HG03025 (cell line): ENCODE measurements at regions not wholly inside any gene's neighbourhood (a gene's known extent, or its start where the extent isn't known, plus 50 kb on each side); places are given as distances from the start of the nearest gene placed in this dataset.
"Not testable (repeated sequence)": the region's sequence is repeated elsewhere in the genome, so short reads cannot be mapped to it uniquely, and the experiment has no call there.

Experiments
- ATAC-seq: cut with Tn5 transposase; IDR thresholded peaks from one replicate; pipeline ENCODE4 v1.9.1; 2021; ENCODE audit warnings: mild to moderate bottlenecking, moderate library complexity; ENCODE audit not compliant: unreplicated experiment, low FRiP score

GRCh38 chr1:219410721-219411120 lies 202.2 kb downstream of the ZC3H11B start:
- not testable (repeated sequence) for ATAC-seq

- no peak for ATAC-seq
Observed at GRCh38 chr1:219405531-219406331, 207.2 kb downstream of the ZC3H11B start.

- ATAC-seq: no peak
Observed at GRCh38 chr1:219404629-219405028, 208.3 kb downstream of the ZC3H11B start.

- no peak for ATAC-seq
Observed at GRCh38 chr1:219402925-219403324, 210.0 kb downstream of the ZC3H11B start.

- no peak for ATAC-seq
Observed at GRCh38 chr1:219401724-219402625, 210.9 kb downstream of the ZC3H11B start.

GRCh38 chr1:219399446-219399845 lies 213.5 kb downstream of the ZC3H11B start:
- no peak for ATAC-seq

- no peak for ATAC-seq
Observed at GRCh38 chr1:219398815-219399396, 214.0 kb downstream of the ZC3H11B start.

GRCh38 chr1:219397511-219397910 lies 215.4 kb downstream of the ZC3H11B start:
- ATAC-seq: no peak

GRCh38 chr1:219391297-219391696 lies 217.6 kb downstream of the LYPLAL1 start:
- ATAC-seq: no peak

- ATAC-seq: no peak
Observed at GRCh38 chr1:219387211-219387610, 213.5 kb downstream of the LYPLAL1 start.

- ATAC-seq: peak; percentile 89
Observed at GRCh38 chr1:219385787-219386427, 212.2 kb downstream of the LYPLAL1 start.

GRCh38 chr1:219383281-219383680 lies 209.6 kb downstream of the LYPLAL1 start:
- no peak for ATAC-seq

- no peak for ATAC-seq
Observed at GRCh38 chr1:219381396-219381795, 207.7 kb downstream of the LYPLAL1 start.

- ATAC-seq: no peak
Observed at GRCh38 chr1:219380463-219380862, 206.8 kb downstream of the LYPLAL1 start.

- ATAC-seq: no peak
Observed at GRCh38 chr1:219379691-219380090, 206.0 kb downstream of the LYPLAL1 start.

- ATAC-seq: no peak
Observed at GRCh38 chr1:219374636-219375035, 201.0 kb downstream of the LYPLAL1 start.

- ATAC-seq: no peak
Observed at GRCh38 chr1:219374046-219374566, 200.4 kb downstream of the LYPLAL1 start.

GRCh38 chr1:219373616-219373935 lies 199.9 kb downstream of the LYPLAL1 start:
- ATAC-seq: no peak

GRCh38 chr1:219372916-219373615 lies 199.4 kb downstream of the LYPLAL1 start:
- ATAC-seq: no peak

GRCh38 chr1:219371471-219371870 lies 197.8 kb downstream of the LYPLAL1 start:
- no peak for ATAC-seq
